H9 (cell line): ENCODE measurements at regions not wholly inside any gene's neighbourhood (a gene's known extent, or its start where the extent isn't known, plus 50 kb on each side); places are given as distances from the start of the nearest gene placed in this dataset.

Source experiments
- DNase-seq: peaks from one replicate; pipeline ENCODE4 v3.0.0-alpha.2; 2017
- H2AFZ ChIP-seq: one replicate; pipeline ENCODE4 v1.6.1; 2013; ENCODE audit warnings: mild to moderate bottlenecking, low read length, control low read depth, moderate library complexity
- H2AK5ac ChIP-seq: 2 replicates; pipeline ENCODE4 v1.6.1; 2013; ENCODE audit warnings: low read length, control low read depth, mixed read lengths; ENCODE audit not compliant: insufficient read length
- H2BK120ac ChIP-seq: one replicate; pipeline ENCODE4 v1.6.1; 2013; ENCODE audit warnings: low read depth, mild to moderate bottlenecking, low read length, control low read depth, inconsistent platforms; ENCODE audit not compliant: poor library complexity, severe bottlenecking
- H2BK12ac ChIP-seq: 2 replicates; pipeline ENCODE4 v1.6.1; 2013; ENCODE audit warnings: low read length, control low read depth, mixed read lengths, low read depth; ENCODE audit not compliant: insufficient read length
- H2BK15ac ChIP-seq: 2 replicates; pipeline ENCODE4 v1.6.1; 2013; ENCODE audit warnings: low read depth, low read length, control low read depth
- H2BK20ac ChIP-seq: one replicate; pipeline ENCODE4 v1.6.1; 2013; ENCODE audit warnings: low read depth, mild to moderate bottlenecking, low read length, control low read depth, inconsistent platforms; ENCODE audit not compliant: poor library complexity, severe bottlenecking
- H2BK5ac ChIP-seq: 2 replicates; pipeline ENCODE4 v1.6.1; 2013; ENCODE audit warnings: low read length, control low read depth, mixed read lengths; ENCODE audit not compliant: insufficient read length
- H3K14ac ChIP-seq: 2 replicates; pipeline ENCODE4 v1.6.1; 2013; ENCODE audit warnings: low read length, control low read depth; ENCODE audit not compliant: insufficient read depth
- H3K18ac ChIP-seq: 2 replicates; pipeline ENCODE4 v1.6.1; 2013; ENCODE audit warnings: low read depth, mild to moderate bottlenecking, mixed read lengths, low read length, control low read depth; ENCODE audit not compliant: insufficient read length
- H3K23ac ChIP-seq: 2 replicates; pipeline ENCODE4 v1.6.1; 2013; ENCODE audit warnings: low read length, control low read depth, mixed read lengths, low read depth; ENCODE audit not compliant: insufficient read length
- H3K23me2 ChIP-seq: 2 replicates; pipeline ENCODE4 v1.6.1; 2013; ENCODE audit warnings: low read depth, mild to moderate bottlenecking, mixed read lengths, low read length, control low read depth; ENCODE audit not compliant: insufficient read length, poor library complexity, severe bottlenecking
- H3K27ac ChIP-seq: 2 replicates; pipeline ENCODE4 v1.5.1; 2013; ENCODE audit warnings: low read length, control low read depth, mixed read lengths, low read depth; ENCODE audit not compliant: insufficient read length
- H3K27me3 ChIP-seq: 2 replicates; pipeline ENCODE4 v1.6.1; 2013; ENCODE audit warnings: low read length, control low read depth, inconsistent platforms; ENCODE audit not compliant: insufficient read depth
- H3K4ac ChIP-seq: 2 replicates; pipeline ENCODE4 v1.6.1; 2013; ENCODE audit warnings: low read depth, mild to moderate bottlenecking, control low read depth, inconsistent platforms, low read length, moderate library complexity
- H3K4me1 ChIP-seq: 2 replicates; pipeline ENCODE4 v1.6.1; 2013; ENCODE audit warnings: low read length, control low read depth, inconsistent platforms; ENCODE audit not compliant: insufficient read depth
- H3K4me2 ChIP-seq: 2 replicates; pipeline ENCODE4 v1.6.1; 2013; ENCODE audit warnings: low read length, control low read depth, mixed read lengths; ENCODE audit not compliant: insufficient read length, insufficient read depth
- H3K56ac ChIP-seq: 2 replicates; pipeline ENCODE4 v1.6.1; 2013; ENCODE audit warnings: low read depth, mild to moderate bottlenecking, mixed read lengths, low read length, control low read depth; ENCODE audit not compliant: insufficient read length
- H3K79me1 ChIP-seq: 2 replicates; pipeline ENCODE4 v1.6.1; 2013; ENCODE audit warnings: low read depth, mild to moderate bottlenecking, moderate library complexity, low read length, control low read depth, inconsistent platforms; ENCODE audit not compliant: insufficient read depth, poor library complexity, severe bottlenecking
- H3K79me2 ChIP-seq: 2 replicates; pipeline ENCODE4 v1.6.1; 2013; ENCODE audit warnings: low read length, control low read depth, inconsistent platforms; ENCODE audit not compliant: insufficient read depth
- H3K9ac ChIP-seq: 2 replicates; pipeline ENCODE4 v1.6.1; 2013; ENCODE audit warnings: low read length, control low read depth, mixed read lengths; ENCODE audit not compliant: insufficient read length; ENCODE audit errors: extremely low read depth
- H3K9me3 ChIP-seq: one replicate; pipeline ENCODE4 v1.6.1; 2013; ENCODE audit warnings: low read depth, low read length, inconsistent platforms; ENCODE audit not compliant: control insufficient read depth
- H3T11ph ChIP-seq: one replicate; pipeline ENCODE4 v1.6.1; 2013; ENCODE audit warnings: mild to moderate bottlenecking, low read length, control low read depth, inconsistent platforms
- H4K20me1 ChIP-seq: one replicate; pipeline ENCODE4 v1.6.1; 2013; ENCODE audit not compliant: control insufficient read depth, insufficient read length, insufficient read depth
- H4K5ac ChIP-seq: 2 replicates; pipeline ENCODE4 v1.6.1; 2013; ENCODE audit warnings: low read depth, mild to moderate bottlenecking, mixed read lengths, low read length, control low read depth; ENCODE audit not compliant: insufficient read length
- H4K8ac ChIP-seq: replicated peaks from 2 replicates; pipeline ENCODE4 v1.6.1; 2013; ENCODE audit warnings: low read length, control low read depth, mixed read lengths, low read depth; ENCODE audit not compliant: insufficient read length
- H4K91ac ChIP-seq: 2 replicates; pipeline ENCODE4 v1.6.1; 2013; ENCODE audit warnings: low read depth, mild to moderate bottlenecking, moderate library complexity, mixed read lengths, low read length, control low read depth; ENCODE audit not compliant: insufficient read length
- H3K27ac Mint-ChIP-seq, 3 experiments: 2 replicates in 2 of 3; 3 replicates in 1 of 3; pipeline ENCODE4 v1.8.0; 2020 to 2021; ENCODE audit warnings: mixed read lengths in 3 of 3, mild to moderate bottlenecking in 1 of 3, moderate library complexity in 1 of 3
- H3K27me3 Mint-ChIP-seq: 2 replicates; pipeline ENCODE4 v1.8.0; 2021; ENCODE audit warnings: low read depth, mild to moderate bottlenecking, moderate library complexity, mixed read lengths
- H3K36me3 Mint-ChIP-seq, 3 experiments: 2 replicates in 2 of 3; 3 replicates in 1 of 3; pipeline ENCODE4 v1.8.0; 2020 to 2021; ENCODE audit warnings: low read depth in 3 of 3, mixed read lengths in 3 of 3; ENCODE audit not compliant: insufficient read depth in 1 of 3
- H3K4me1 Mint-ChIP-seq, 2 experiments: 2 replicates each; pipeline ENCODE4 v1.8.0; 2020; ENCODE audit warnings: mixed read lengths in 2 of 2
- H3K4me3 Mint-ChIP-seq, 2 experiments: 2 replicates in 1 of 2; 3 replicates in 1 of 2; pipeline ENCODE4 v1.8.0; 2020 to 2021; ENCODE audit warnings: mild to moderate bottlenecking in 2 of 2, mixed read lengths in 2 of 2, moderate library complexity in 1 of 2
- H3K9me3 Mint-ChIP-seq, 2 experiments: 2 replicates in 1 of 2; 3 replicates in 1 of 2; pipeline ENCODE4 v1.8.0; 2020; ENCODE audit warnings: mild to moderate bottlenecking in 2 of 2, mixed read lengths in 2 of 2, moderate library complexity in 1 of 2
- CTCF ChIP-seq: fragments of 200-600 bp; sonication (generic); conservative IDR thresholded peaks from 3 replicates; pipeline ENCODE4 v1.8.0; 2021; ENCODE audit warnings: antibody characterized with exemption, mild to moderate bottlenecking

- Histone ChIP-seq H3T11ph (no peak overlapping the region), H3K4me2 (no peak overlapping the region), H2AK5ac (no peak overlapping the region), H4K8ac (no peak overlapping the region), H4K20me1 (no peaks in the 10 kb centered on the region), H4K5ac (no peak overlapping the region), H3K23ac (no peak overlapping the region), H3K9ac (no peak overlapping the region), H3K79me1 (no peaks in the 10 kb centered on the region), H2BK120ac (no peak overlapping the region), H3K56ac (no peak overlapping the region), H3K79me2 (no peaks in the 10 kb centered on the region), H3K27me3 (no peaks in the 10 kb centered on the region), H4K91ac (no peak overlapping the region), H3K9me3 (peaks cover 5% of the 10 kb centered on the region), H3K23me2 (no peaks in the 10 kb centered on the region), H3K4ac (no peak overlapping the region), H3K14ac (no peak overlapping the region), H2BK12ac (no peak overlapping the region), H3K27ac (no peak overlapping the region), H2AFZ (no peak overlapping the region), H3K18ac (no peak overlapping the region), H2BK15ac (no peak overlapping the region), H2BK5ac (no peak overlapping the region), H3K4me1 (no peaks in the 10 kb centered on the region), H2BK20ac (no peak overlapping the region)
- H3K27ac Mint-ChIP-seq: no peak overlapping the region
- TF ChIP-seq CTCF: no peak
- peaks cover 0 to 6% of the 10 kb centered on the region in 2 experiments; a peak in 2 of 4 replicates for H3K4me1 Mint-ChIP-seq
- H3K9me3 Mint-ChIP-seq: peaks cover 12 to 17% of the 10 kb centered on the region in 2 experiments
- H3K36me3 Mint-ChIP-seq: peaks cover 2 to 4% (median 3%) of the 10 kb centered on the region in 3 experiments; a peak in 4 of 7 replicates
- DNase-seq: no peak
- no peak overlapping the region for H3K4me3 Mint-ChIP-seq
- H3K27me3 Mint-ChIP-seq: peaks cover 26% of the 10 kb centered on the region
Measured at GRCh38 chr9:126132746-126133145, 193.9 kb upstream of the MVB12B start.
